Hematopoietic multipotent progenitor cell treated with erythropoietin and hydrocortisone succinate and interleukin-3 and kit ligand, for 4 days (in vitro differentiated cells): ENCODE measurements at regions not wholly inside any gene's neighbourhood (a gene's known extent, or its start where the extent isn't known, plus 50 kb on each side); places are given as distances from the start of the nearest gene placed in this dataset.

Experiments used
- DNase-seq: peaks from one replicate; pipeline ENCODE4 v3.0.0-alpha.2; 2015

GRCh38 chrX:11953615-11954014 is 184.7 kb upstream of the FRMPD4 start:
- DNase-seq, result no peak

- DNase-seq, result no peak
Measured at GRCh38 chrX:11954176-11954575, 184.1 kb upstream of the FRMPD4 start.

GRCh38 chrX:11960031-11960430 is 178.2 kb upstream of the FRMPD4 start:
- DNase-seq, result no peak

- no peak for DNase-seq
Measured at GRCh38 chrX:11965436-11965835, 172.8 kb upstream of the FRMPD4 start.

- no peak for DNase-seq
Measured at GRCh38 chrX:11967986-11968869, 170.0 kb upstream of the FRMPD4 start.

GRCh38 chrX:11968991-11969390 is 169.3 kb upstream of the FRMPD4 start:
- no peak for DNase-seq

GRCh38 chrX:11970578-11971359 is 167.5 kb upstream of the FRMPD4 start:
- DNase-seq, result no peak

- DNase-seq, result no peak
Measured at GRCh38 chrX:11976663-11977062, 161.6 kb upstream of the FRMPD4 start.

GRCh38 chrX:11992271-11992670 is 146.0 kb upstream of the FRMPD4 start:
- DNase-seq, result no peak

- no peak for DNase-seq
Measured at GRCh38 chrX:11995146-11995545, 143.1 kb upstream of the FRMPD4 start.

- no peak for DNase-seq
Measured at GRCh38 chrX:11996810-11997209, 141.5 kb upstream of the FRMPD4 start.

GRCh38 chrX:11998944-11999343 is 139.3 kb upstream of the FRMPD4 start:
- no peak for DNase-seq

- no peak for DNase-seq
Measured at GRCh38 chrX:12002876-12003275, 135.4 kb upstream of the FRMPD4 start.

GRCh38 chrX:12007881-12008280 is 130.4 kb upstream of the FRMPD4 start:
- no peak for DNase-seq

- no peak for DNase-seq
Measured at GRCh38 chrX:12010436-12010835, 127.8 kb upstream of the FRMPD4 start.

GRCh38 chrX:12011075-12011474 is 127.2 kb upstream of the FRMPD4 start:
- DNase-seq, result no peak

GRCh38 chrX:12013211-12013618 is 125.1 kb upstream of the FRMPD4 start:
- DNase-seq, result no peak

- no peak for DNase-seq
Measured at GRCh38 chrX:12021698-12022097, 116.6 kb upstream of the FRMPD4 start.

GRCh38 chrX:12026481-12026880 is 111.8 kb upstream of the FRMPD4 start:
- no peak for DNase-seq

GRCh38 chrX:12032082-12032481 is 106.2 kb upstream of the FRMPD4 start:
- no peak for DNase-seq

GRCh38 chrX:12034741-12035140 is 103.5 kb upstream of the FRMPD4 start:
- DNase-seq, result no peak

GRCh38 chrX:12042615-12043014 is 95.7 kb upstream of the FRMPD4 start:
- no peak for DNase-seq

- DNase-seq, result no peak
Measured at GRCh38 chrX:12052109-12052508, 86.2 kb upstream of the FRMPD4 start.

GRCh38 chrX:12058087-12058486 is 80.2 kb upstream of the FRMPD4 start:
- no peak for DNase-seq
